Fibroblast of lung (primary cell): ENCODE measurements at regions not wholly inside any gene's neighbourhood (a gene's known extent, or its start where the extent isn't known, plus 50 kb on each side); places are given as distances from the start of the nearest gene placed in this dataset.
A peak's percentile ranks its signal among the peaks of the same experiment; 100 is the strongest.

Source experiments
- DNase-seq, 2 donors: peaks; one replicate each; pipeline versions ENCODE4 v3.0.0 to v3.0.0-alpha.2; 2010; ENCODE audit warnings: low read depth in 2 of 2
- H2AFZ ChIP-seq: 2 replicates; pipeline ENCODE4 v1.5.1; 2012; ENCODE audit warnings: low read length, control low read depth, inconsistent platforms
- H3K27ac ChIP-seq: 2 replicates; pipeline ENCODE4 v1.5.1; 2011; ENCODE audit warnings: low read length, control low read depth; ENCODE audit not compliant: insufficient read depth
- H3K27me3 ChIP-seq: 2 replicates; pipeline ENCODE4 v1.5.1; 2011; ENCODE audit warnings: mild to moderate bottlenecking, low read length; ENCODE audit not compliant: control insufficient read depth, insufficient read depth
- H3K36me3 ChIP-seq: 2 replicates; pipeline ENCODE4 v1.5.1; 2011; ENCODE audit warnings: low read length; ENCODE audit not compliant: control insufficient read depth, insufficient read depth
- H3K4me1 ChIP-seq: 2 replicates; pipeline ENCODE4 v1.5.1; 2011; ENCODE audit warnings: low read length; ENCODE audit not compliant: control insufficient read depth, insufficient read depth; ENCODE audit errors: extremely low read depth
- H3K4me2 ChIP-seq: 2 replicates; pipeline ENCODE4 v1.5.1; 2011; ENCODE audit warnings: low read length, control low read depth; ENCODE audit not compliant: insufficient read depth; ENCODE audit errors: extremely low read depth
- H3K4me3 ChIP-seq, 4 experiments: fragments of 200-600 bp in 1 of 4; sonication (generic) in 1 of 4; replicated peaks in 1 of 4; 2 replicates each; pipeline ENCODE4 v1.5.1; 2011 to 2016; ENCODE audit warnings: low read length in 4 of 4, low read depth in 3 of 4, mild to moderate bottlenecking in 3 of 4, control low read depth in 2 of 4, inconsistent platforms in 1 of 4, mixed read lengths in 1 of 4; ENCODE audit not compliant: insufficient read depth in 1 of 4; ENCODE audit errors: control extremely low read depth in 1 of 4
- H3K79me2 ChIP-seq: 2 replicates; pipeline ENCODE4 v1.5.1; 2012; ENCODE audit warnings: mild to moderate bottlenecking, low read length, inconsistent platforms; ENCODE audit not compliant: control insufficient read depth, insufficient read depth
- H3K9ac ChIP-seq: 2 replicates; pipeline ENCODE4 v1.5.1; 2011; ENCODE audit warnings: mild to moderate bottlenecking, low read length, control low read depth; ENCODE audit not compliant: insufficient read depth
- H3K9me3 ChIP-seq: 2 replicates; pipeline ENCODE4 v1.5.1; 2012; ENCODE audit warnings: low read depth, low read length; ENCODE audit not compliant: control insufficient read depth, insufficient read depth
- H4K20me1 ChIP-seq: 2 replicates; pipeline ENCODE4 v1.5.1; 2011; ENCODE audit warnings: low read length; ENCODE audit not compliant: control insufficient read depth, insufficient read depth; ENCODE audit errors: extremely low read depth
- CTCF ChIP-seq, 2 donors: IDR thresholded peaks in 1 of 2; conservative IDR thresholded peaks in 1 of 2; 1 replicate in 1 of 2; 2 replicates in 1 of 2; pipeline ENCODE4 v1.5.1; 2011 to 2012; ENCODE audit warnings: low read length in 2 of 2, control low read depth in 1 of 2, inconsistent platforms in 1 of 2, low read depth in 1 of 2, mild to moderate bottlenecking in 1 of 2
- EZH2 ChIP-seq: IDR thresholded peaks from 2 replicates; pipeline ENCODE4 v1.5.1; 2012; ENCODE audit warnings: low read length, control low read depth, mild to moderate bottlenecking; ENCODE audit errors: missing control alignments

GRCh38 chr2:163191372-163191771, 352.8 kb upstream of the KCNH7 start:
- peak; percentile 42 to 64 for DNase-seq
- TF ChIP-seq EZH2 = no peak
- TF ChIP-seq CTCF (conservative IDR thresholded peaks at IDR 0.05 in 1 of 2, IDR thresholded peaks at IDR 0.05 in 1 of 2; ENCODE audit: low read depth in 1 of 2, low read length in 2 of 2) = peak; percentile 62 to 67
- H3K27me3 ChIP-seq = no peaks in the 10 kb centered on the region
- no peak overlapping the region for H3K4me3 ChIP-seq
- no peak overlapping the region for H3K27ac ChIP-seq
- no peaks in the 10 kb centered on the region for H3K36me3 ChIP-seq
- H3K9ac ChIP-seq = no peak overlapping the region
- no peaks in the 10 kb centered on the region for H3K79me2 ChIP-seq
- H3K4me2 ChIP-seq = no peak overlapping the region
- no peaks in the 10 kb centered on the region for H3K4me1 ChIP-seq
- no peaks in the 10 kb centered on the region for H3K9me3 ChIP-seq
- H2AFZ ChIP-seq = no peak overlapping the region
- no peaks in the 10 kb centered on the region for H4K20me1 ChIP-seq

- no peak overlapping the region for H3K4me3 ChIP-seq
- H3K9me3 ChIP-seq = no peaks in the 10 kb centered on the region
- no peak overlapping the region for H2AFZ ChIP-seq
- H3K4me2 ChIP-seq = no peak overlapping the region
- H3K79me2 ChIP-seq = no peaks in the 10 kb centered on the region
- H3K36me3 ChIP-seq = no peaks in the 10 kb centered on the region
- H3K9ac ChIP-seq = no peak overlapping the region
- H3K27ac ChIP-seq = no peak overlapping the region
- peak in 1 of 2 donors; percentile 35 for DNase-seq
- no peak for TF ChIP-seq EZH2
- TF ChIP-seq CTCF (conservative IDR thresholded peaks at IDR 0.05 in 1 of 2, IDR thresholded peaks at IDR 0.05 in 1 of 2; ENCODE audit: low read depth in 1 of 2, low read length in 2 of 2) = no peak
- H3K27me3 ChIP-seq = no peaks in the 10 kb centered on the region
- H3K4me1 ChIP-seq = no peaks in the 10 kb centered on the region
- no peaks in the 10 kb centered on the region for H4K20me1 ChIP-seq
Observed at GRCh38 chr2:163187995-163188655, 349.6 kb upstream of the KCNH7 start.

GRCh38 chr2:163187119-163187518, 348.6 kb upstream of the KCNH7 start:
- no peak overlapping the region for H3K4me3 ChIP-seq
- H3K4me1 ChIP-seq = no peaks in the 10 kb centered on the region
- no peak overlapping the region for H2AFZ ChIP-seq
- no peaks in the 10 kb centered on the region for H3K79me2 ChIP-seq
- no peak overlapping the region for H3K4me2 ChIP-seq
- no peaks in the 10 kb centered on the region for H3K9me3 ChIP-seq
- H3K9ac ChIP-seq = no peak overlapping the region
- no peak overlapping the region for H3K27ac ChIP-seq
- no peaks in the 10 kb centered on the region for H3K36me3 ChIP-seq
- no peak for DNase-seq
- TF ChIP-seq EZH2 = no peak
- no peak for TF ChIP-seq CTCF (conservative IDR thresholded peaks at IDR 0.05 in 1 of 2, IDR thresholded peaks at IDR 0.05 in 1 of 2; ENCODE audit: low read depth in 1 of 2, low read length in 2 of 2)
- H4K20me1 ChIP-seq = no peaks in the 10 kb centered on the region
- H3K27me3 ChIP-seq = no peaks in the 10 kb centered on the region
